CD4-positive, alpha-beta T cell treated with Interleukin-10 for 1 hour (primary cell): ENCODE measurements at regions not wholly inside any gene's neighbourhood (a gene's known extent, or its start where the extent isn't known, plus 50 kb on each side); places are given as distances from the start of the nearest gene placed in this dataset.

Source experiments
- DNase-seq: peaks from one replicate; pipeline ENCODE4 v3.0.0-alpha.2; 2020

DNA sequence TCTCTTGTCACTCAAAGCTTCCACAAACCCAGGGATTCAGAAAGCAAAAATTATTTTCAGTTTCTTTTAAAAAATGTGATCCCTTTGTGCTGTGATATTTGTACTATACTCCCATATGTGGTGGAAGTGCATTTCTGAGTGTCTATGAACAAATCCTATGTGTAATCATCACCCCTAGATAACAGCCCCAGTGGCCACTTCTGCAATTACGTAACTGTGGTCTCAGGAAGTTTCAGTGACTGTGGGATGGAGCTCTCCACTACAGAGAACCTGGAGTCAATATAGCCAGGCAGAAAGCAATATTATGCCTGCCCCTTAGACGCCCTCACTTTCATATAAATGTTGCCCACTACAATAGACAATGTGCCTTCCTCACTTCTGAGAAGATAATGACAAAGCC, 1101.7 kb upstream of the GHITM start:
- DNase-seq: no peak

DNA sequence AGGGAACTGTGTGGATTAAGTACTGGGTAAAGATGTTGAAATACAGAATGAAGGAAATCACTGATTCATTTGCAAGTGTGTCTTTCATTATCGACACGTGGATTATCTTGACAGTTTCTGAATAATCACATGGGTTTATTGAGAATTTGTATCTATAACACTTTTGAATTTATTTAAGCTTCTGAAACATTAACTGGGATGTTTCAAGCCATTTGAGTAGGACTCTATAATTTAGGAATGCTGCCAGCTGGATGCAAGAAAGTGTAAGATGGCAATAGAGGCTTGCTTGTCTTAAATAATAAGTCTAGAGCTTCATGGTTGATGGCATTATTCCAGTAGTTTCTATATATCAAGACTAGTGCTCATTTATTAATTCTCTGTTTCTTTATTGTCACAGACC, 1100.7 kb upstream of the GHITM start:
- DNase-seq: no peak

DNA sequence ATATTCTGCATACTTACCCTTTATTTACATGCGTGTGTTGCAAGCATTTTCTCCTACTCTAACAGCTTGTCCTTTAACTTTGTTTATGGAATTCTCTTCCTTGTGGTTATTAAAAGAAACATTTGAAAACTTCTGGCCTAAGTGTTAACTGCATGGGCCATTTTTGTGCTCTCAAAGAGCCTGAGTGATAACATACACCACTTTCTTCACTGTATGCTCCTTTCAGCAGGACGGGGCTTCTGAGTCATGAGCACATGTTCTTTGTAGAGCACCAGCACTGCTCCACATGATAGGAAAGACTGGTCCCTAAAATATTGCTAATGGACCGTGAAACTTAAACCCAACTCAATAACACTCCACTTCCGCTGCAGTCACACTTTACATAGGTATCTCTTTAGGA, 1093.6 kb upstream of the GHITM start:
- DNase-seq: no peak

DNA sequence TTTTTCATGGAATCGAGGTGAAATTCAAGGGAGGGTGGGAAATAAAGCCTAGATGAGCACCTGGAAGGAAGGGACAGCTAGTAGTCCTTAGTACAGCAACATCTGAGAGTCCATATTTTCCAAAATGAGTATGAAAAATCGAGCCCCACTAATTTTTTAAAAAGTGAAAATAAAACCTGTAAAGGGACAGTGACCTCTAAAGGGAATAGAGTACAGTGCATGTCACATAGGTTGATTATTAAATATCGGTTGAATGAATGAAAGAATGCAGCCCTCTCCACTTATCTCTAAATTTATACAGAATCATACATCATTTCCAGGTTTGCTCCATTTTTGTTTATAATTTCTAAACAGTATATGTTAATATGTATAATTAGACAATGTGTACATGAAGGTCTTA, 1088.5 kb upstream of the GHITM start:
- no peak for DNase-seq

DNA sequence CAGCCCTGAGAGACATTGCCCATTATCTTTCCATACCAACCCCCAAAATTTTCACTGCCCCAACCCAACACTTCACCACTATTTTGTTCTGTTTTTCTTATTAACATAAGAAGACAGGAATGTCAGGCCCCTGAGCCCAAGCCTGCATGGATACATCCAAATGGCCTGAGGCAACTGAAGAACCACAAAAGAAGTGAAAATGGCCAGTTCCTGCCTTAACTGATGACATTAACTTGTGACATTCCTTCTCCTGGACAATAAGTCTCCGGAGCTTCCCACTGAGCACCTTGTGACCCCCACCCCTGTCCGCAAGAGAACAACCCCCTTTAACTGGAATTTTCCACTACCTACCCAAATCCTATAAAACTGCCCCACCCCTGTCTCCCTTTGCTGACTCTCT, 1076.4 kb upstream of the GHITM start:
- DNase-seq: no peak

DNA sequence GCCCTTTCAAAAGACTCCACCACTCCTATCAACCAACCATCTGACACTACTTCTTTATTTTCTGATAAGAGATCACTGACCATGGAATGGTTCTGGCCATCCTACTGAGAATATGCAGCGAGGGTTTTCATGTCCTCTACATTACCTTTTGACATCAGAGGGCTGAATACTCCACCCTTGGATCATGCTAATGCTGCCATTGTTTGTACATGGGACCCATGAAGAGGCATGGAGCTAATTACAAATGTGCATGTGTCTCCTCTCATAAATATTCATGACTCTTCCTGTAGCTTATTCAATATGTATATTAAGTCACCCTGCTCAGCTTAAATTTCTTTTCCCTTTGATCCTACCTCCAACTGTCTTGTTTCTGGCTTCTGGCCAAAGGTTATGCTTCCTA, 1065.8 kb upstream of the GHITM start:
- no peak for DNase-seq

DNA sequence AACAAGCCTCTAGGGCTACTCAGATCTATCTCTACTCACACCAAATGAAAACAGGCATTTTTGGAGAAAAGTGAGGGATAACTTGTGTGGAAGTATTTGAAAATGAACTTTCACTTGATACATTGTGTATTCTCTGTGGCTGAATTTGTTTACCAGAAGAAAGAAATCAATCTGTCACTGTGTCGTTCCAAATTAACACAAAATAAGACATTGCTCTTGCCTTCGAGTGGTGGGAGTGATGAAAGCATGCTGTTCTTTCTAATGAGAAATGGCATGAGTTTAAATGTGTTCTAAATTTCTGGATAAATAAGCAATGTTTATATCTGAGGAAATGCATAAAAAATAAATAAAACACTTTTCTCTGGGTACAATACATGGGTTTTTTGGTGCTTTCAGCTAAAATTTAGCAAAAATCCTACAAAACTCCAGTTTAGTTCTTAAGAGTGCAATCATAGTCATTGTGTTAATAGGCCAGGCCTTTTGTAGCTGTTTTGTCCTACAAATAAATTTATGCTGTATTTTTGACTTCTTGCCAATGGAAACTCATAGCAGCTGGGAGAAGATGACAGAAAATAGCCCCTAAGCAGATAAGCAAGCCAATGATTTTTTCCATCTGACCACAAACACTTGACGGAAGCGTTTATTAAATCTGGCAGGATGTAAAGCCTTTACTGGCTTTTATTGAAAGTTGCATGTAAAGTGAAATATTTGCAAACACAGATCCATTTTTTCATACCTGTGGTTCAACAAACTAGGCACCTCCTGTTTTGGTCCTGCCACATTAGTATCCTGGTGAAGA, 1064.1 kb upstream of the GHITM start:
- no peak for DNase-seq

DNA sequence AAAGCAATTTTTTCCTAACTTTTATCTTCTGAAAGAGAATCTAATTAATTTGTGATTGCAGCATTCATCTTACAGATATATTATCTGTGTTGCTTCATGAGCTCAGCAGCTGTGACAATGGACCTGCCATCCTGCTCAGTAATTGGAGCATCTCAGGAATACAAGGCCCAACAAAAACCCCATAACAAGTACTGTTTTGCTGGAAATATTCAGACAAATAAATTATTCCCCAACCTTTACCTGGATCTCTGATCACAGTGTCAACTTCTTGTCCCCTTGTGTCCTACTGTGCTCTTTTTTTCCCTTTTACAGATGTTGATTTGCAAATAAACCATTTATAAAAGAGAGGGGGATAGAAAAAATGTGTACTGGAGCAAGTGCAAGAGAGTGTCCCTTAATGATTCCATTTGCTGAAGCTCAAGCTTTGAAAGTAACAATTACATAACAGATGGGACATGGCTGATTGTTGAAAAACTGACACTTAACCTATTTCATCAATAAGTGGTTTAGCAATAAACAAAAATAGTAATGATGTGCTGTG, 1063.4 kb upstream of the GHITM start:
- DNase-seq: no peak

DNA sequence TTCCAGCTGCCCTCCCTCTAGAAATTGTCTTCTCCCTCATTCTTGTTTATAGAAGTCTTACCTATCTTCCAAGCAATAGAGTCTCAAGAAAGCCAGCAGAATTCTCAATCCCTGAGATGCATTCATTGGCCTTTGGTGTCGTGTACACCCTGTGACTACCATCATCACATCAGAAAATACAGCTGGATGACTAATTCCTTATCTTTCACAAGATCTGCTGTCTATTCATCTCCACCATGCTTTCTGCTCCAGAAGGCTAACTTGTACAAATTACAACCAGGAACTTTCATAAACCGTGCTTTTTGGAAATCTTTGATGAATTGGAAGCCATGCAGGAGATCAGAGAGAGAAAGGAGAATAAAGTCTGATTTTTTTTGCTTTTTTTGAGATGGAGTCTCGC, 1062.9 kb upstream of the GHITM start:
- DNase-seq: no peak

DNA sequence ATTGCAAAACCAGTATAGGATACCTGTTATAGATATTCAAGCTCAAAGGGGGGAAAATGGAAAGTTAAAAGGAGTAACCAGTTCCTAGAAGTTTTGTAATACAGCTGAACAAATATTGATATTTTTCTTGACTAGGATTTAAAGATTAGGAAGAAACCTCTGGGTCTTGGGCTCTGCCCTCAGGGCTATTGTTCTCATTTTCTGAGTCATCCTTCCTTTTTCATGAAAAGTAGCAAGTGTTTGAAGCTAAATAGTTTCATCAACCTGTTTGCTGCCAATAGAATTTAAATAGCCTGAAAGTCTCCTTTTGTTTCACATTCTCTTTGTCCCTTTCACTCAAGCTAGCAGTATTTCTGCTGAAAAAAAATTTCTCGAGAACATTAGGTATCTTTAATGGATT, 1061.1 kb upstream of the GHITM start:
- DNase-seq: no peak

DNA sequence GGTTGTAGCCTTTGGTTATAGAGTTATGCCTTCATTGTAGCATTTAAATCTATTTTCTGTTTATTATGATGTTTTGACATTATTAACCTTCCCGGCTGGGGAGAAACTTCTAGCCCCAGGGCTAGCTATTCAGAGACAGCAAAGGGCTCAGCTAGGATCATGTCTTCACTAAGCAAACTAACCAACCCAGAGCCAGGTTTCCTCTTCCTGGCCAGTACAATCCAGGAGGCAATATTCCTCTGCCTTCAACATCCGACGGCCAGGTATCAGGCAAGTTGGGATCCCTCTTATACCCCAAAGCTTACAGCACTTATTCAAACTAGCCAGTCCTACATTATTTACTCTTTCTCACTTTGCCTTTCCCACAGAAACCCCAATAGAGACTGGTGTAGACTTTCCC, 1060.7 kb upstream of the GHITM start:
- no peak for DNase-seq

DNA sequence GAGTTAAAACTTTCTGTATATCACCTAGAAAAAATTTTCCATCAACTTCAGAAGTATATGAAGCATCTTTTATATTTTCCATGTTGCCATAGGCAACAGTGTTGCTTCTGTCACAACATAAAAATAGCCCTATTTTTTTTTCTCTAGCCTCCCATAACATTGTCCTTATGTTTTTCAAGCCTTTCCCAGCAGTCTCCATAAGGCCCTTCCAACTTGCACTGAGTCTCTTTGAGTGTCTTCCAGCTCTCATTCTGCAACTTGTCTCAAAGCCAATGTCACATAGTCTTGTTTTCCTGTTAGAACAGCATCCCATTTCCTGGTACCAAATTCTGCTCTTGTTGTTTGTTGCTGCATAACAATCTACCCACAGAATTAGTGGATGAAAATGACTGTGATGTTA, 1055.5 kb upstream of the GHITM start:
- no peak for DNase-seq

DNA sequence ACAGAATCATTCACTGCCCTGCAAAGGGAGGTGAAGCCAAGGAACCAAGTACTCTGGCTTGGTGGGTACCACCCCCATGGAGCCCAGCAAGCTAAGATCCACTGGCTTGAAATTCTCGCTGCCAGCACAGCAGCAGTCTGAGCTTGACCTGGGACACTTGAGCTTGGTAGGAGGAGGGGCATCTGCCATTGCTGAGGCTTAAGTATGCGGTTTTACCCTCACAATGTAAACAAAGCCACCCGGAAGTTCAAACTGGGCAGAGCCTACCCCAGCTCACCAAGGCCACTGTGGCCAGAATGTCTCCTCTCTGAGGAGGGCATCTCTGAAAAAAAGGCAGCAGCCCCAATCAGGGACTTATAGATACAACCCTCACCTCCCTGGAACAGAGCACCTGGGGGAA, 1050.0 kb upstream of the GHITM start:
- no peak for DNase-seq

DNA sequence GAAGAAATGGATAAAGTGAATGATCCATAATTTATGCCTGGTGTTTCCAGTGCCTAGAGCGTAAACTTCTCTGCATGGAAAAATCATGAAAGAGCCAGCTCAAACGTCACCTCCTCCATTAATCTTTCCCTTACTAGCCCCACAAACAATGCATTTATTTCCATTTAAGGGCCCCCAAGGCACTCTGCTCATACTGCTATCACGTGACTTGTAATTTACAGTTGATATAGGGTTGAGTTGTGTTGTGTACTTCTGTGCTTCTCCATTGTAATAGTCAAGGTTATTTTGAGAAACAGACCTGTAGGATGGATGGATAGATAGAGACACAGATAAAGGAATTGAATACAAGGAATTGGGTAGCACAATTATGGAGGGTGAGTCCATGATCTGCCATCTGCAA, 1034.7 kb upstream of the GHITM start:
- no peak for DNase-seq

DNA sequence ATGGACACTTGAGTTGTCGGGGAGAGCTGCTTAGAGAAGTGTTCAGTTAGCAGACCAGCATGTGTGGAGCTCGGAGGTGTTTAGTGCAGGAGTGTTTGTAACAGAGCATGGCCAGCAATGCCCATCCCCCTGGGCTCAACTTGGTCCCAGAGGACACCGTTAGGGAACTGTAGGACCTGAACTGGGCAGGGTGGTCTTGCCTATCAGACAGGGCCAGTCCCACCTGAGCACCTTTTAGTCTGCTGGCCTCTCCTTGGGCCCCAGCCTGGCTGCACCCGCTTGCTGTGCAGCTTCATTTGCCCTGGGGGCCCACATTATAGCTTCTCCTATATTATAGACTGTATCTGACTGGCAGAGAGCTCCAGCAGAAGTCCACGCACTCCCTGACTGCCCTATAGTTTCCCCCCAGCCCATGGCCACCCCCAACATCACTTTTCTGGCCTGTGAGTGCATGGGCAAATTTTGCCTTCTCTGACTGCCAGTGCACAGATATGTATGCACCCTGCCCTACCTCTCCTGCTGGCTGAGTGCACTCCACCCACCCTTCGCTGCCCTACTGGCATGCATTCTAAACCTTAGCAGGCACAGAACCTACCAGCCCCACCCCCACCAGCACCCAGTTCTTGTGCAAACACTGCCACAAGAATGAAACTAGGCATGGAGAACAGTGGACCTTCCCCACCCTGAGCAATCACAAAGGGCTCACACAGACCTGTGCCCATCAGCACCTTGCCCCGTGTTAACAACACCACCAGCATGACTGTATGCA, 1030.6 kb upstream of the GHITM start:
- DNase-seq: no peak

DNA sequence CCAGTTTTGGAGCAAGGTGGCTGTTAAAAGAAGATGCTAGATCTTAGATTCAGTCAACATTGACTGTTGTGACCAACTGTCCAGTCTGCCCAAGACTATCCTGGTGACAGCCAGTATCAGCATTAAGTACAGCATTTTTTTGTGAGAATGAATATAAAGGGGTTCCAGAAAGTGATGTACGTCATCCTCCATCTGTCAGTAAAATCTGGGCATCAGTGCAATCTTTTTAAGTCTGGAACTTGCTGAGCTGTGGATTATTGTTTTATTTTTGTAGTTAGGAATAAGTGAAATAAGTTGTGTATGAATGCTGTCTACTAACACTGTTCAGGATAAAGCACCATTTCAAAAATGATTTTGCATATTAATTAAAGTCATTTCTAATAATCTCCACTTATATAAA, 1020.0 kb upstream of the GHITM start:
- no peak for DNase-seq

DNA sequence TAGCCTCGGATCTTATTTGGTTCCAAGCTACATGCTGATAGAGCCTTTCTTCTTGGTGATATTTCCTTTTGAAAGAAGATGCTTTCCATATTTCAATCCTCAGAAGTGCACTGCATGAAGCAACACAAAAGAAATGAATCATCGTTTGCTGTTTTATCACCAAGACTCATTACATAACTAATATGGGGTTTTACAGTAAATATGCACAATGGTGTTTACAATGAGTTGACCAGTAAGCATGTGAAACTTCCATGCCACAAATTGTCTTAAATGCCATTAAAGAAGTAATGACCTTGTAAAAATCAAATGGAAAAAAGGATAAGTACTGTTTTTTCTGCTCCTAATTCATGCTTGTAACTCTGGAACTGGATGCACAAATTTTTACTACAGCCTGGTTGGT, 1017.0 kb upstream of the GHITM start:
- DNase-seq: no peak

DNA sequence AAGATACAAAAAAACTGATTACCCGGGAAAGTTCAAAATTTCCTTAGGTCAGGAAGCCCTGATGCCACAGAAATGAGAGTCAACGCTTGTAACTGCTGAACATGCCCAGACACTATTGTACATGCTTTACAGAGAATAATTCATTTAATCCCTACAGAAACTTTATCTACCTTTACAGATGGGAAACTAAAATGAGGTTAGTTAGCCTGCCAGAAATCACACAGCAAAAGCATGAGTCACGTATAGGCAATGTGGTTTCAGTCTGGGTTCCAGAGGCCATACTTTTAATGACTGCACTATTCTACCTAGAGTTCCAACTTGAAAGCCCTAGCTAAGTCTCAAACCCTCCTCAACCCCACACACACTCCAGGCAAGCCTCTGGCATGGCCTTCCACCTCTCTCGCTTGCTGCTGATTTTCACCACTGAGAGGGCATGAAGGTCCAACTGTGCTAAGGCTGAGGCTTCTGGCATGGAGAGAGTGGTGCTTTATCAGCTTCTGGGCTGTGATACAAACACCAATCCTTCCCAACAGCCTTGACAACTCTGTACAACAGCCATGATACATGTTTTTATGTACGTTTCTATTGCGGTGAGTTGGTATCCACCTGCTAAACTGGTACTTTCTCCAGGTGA, 1011.2 kb upstream of the GHITM start:
- DNase-seq: no peak

DNA sequence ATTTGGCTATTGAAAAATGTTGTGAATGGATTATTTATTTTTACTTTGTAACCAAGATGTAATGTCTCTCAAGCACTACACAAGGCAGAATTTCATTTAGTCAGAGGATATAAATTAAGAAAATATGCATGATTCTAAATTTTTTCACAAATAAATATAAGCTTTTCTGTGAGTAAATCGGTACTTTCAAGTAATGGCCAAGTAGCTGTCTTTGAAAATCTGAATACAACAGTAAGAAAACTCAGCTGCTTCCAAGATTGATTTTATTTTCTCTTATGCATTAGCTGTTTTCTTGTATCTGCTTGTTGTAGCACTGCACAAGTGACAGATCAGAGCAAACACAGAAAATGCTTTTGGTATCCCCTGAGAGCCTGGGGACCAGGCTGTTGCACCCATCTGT, 998.5 kb upstream of the GHITM start:
- no peak for DNase-seq

DNA sequence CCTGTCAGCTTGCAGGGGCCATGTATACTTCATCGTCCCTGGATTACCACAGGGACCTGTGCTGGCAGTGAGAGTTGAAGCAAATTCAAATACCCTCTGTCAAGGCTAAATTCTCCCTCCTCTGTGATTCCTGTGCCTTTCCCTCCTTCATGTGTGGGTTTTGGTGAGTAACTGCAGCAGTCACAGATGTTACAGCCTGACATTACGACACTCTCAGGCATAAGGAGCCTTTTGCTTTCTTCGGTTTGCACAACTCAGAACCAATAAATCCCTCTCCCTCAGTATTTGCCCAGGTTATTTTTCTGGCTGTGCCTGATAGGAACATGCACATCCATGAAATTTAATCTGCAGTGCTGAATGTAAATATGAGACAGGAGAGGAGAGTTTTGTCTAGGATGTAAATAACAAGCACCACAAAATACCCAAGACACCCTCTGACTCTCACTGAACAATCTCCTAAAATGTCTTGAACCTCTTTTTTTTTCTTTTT, 997.2 kb upstream of the GHITM start:
- DNase-seq: no peak

DNA sequence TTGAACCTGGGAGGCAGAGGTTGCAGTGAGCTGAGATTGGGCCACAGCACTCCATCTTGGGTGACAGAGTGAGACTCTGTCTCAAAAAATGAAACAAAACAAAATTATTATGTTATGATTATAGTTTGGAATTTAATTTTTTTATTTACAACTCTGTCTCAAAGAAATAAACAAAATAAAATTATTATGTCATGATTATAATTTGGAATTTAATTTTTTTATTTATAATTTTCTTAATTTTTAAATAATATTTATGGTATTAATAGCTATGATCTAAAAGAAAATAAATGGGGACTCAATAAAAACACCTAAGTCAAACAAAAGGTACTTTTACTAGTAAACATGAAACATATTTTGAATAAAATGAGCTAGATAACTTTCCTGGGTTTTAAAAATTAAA, 994.8 kb upstream of the GHITM start:
- DNase-seq: no peak

DNA sequence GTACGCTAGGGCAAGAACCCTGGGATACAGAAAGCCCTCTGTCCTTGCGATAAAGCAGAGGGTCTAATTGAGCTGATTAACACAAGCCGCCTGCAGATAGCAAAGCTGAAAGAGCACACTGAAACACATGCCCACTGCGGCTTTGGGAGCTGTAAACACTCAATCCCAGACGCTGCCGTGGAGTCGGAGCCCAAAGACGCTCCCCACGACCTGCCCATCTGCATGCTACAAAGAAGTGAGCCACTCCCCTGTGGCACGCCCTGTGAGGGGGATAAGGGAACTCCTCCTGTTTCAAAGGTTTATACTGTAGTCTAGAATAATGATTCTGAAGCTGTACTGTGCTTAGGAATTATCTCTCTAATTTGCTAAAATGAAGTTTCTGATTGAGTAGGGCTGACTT, 985.6 kb upstream of the GHITM start:
- no peak for DNase-seq

DNA sequence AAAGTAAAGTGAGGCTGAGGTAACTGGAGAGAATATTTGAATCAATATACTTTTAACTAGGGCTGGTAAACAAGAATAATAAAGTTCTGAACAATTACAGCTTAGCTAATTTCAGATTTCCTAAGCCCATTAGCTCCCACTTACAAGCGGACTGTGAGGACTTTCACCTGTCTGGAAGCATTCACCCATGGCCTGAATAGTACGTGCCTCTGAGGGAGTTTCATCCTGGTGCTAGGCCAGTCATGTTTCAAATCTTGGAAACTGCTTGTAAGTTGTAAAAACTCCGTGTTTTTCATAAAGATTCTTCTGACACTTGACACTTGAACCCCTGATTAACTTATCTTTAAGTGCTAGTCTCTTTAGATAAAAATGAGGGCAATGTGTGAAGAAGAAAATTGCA, 975.2 kb upstream of the GHITM start:
- DNase-seq: no peak

DNA sequence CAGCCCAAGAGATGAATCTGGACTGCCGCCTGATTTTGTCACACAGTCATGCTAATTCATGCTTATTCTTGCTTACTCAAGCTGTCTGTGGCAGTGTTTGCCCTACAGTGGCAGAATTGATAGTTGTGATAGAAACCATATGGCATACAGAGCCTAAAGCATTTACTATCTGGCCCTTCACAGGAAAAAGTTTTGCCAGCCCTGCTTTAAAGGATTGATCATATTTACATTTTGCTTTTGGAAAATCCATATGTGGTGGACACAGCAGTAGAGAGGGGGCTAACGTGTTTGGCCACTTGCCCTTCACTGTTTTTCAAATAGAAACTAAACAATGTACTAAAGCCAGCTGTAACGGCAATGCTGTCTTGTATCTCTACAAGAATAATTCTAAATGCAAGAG, 974.0 kb upstream of the GHITM start:
- DNase-seq: no peak
